ENCODE measurements at regions not wholly inside any gene's neighbourhood (a gene's known extent, or its start where the extent isn't known, plus 50 kb on each side); places are given as distances from the start of the nearest gene placed in this dataset.

GRCh38 chr11:116232364-116232828, 540.4 kb downstream of the BUD13 start:
- no peak for TF ChIP-seq CTCF (IDR thresholded peaks at IDR 0.05; ENCODE audit: poor library complexity, severe bottlenecking)
- TF ChIP-seq POLR2AphosphoS5 (IDR thresholded peaks at IDR 0.05): no peak
- TF ChIP-seq EZH2 (IDR thresholded peaks at IDR 0.05; ENCODE audit: borderline replicate concordance, insufficient read depth, low read length, poor library complexity, severe bottlenecking): no peak
- no peak for TF ChIP-seq EP300 (conservative IDR thresholded peaks at IDR 0.05; ENCODE audit: poor library complexity, severe bottlenecking)
- TF ChIP-seq RAD21 (conservative IDR thresholded peaks at IDR 0.05): no peak
- no peak for TF ChIP-seq TAF1 (IDR thresholded peaks at IDR 0.05; ENCODE audit: low read depth)
- no peak for TF ChIP-seq SMC3 (conservative IDR thresholded peaks at IDR 0.05; ENCODE audit: poor library complexity)

Measured in neural cell (in vitro differentiated cells).